ENCODE measurements at regions not wholly inside any gene's neighbourhood (a gene's known extent, or its start where the extent isn't known, plus 50 kb on each side); places are given as distances from the start of the nearest gene placed in this dataset.

DNA sequence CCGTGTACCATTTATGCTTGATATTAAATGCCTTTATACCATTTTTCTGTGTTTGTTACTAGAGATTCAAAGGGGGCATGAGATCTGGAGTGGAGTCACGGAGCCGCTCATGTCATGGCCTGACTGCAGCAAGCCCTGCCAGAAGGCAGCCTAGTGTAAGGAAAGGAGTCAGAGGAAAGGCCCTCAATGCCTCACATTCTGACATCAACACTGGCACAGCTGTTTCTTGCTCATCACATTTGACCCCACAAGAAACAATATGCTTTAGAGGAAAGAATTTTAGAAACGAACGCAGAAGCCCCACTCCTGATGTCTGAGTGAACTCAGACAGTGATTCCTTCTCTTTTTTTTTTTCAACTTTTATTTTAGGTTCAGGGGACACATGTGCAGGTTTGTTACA is 322.4 kb upstream of the CPEB2 start:
- H3K4me2 ChIP-seq = no peak overlapping the region
- no peak overlapping the region for H3K4me3 Mint-ChIP-seq
- H3K4me1 ChIP-seq = no peaks in the 10 kb centered on the region
- H3K27ac Mint-ChIP-seq = no peak overlapping the region
- H3K36me3 Mint-ChIP-seq = no peaks in the 10 kb centered on the region
- no peaks in the 10 kb centered on the region for H3F3A ChIP-seq (ENCODE audit: low read depth)
- H3K79me2 ChIP-seq (ENCODE audit: low read depth) = no peaks in the 10 kb centered on the region
- no peaks in the 10 kb centered on the region for H3K4me1 Mint-ChIP-seq
- H2AFZ ChIP-seq (replicated peaks) = no peak overlapping the region
- H3K27me3 Mint-ChIP-seq (ENCODE audit: insufficient read depth, low read depth) = peaks cover 3% of the 10 kb centered on the region
- no peak for TF ChIP-seq EZH2 (IDR thresholded peaks at IDR 0.05)
- TF ChIP-seq EZH2phosphoT487 (IDR thresholded peaks at IDR 0.05) = no peak
- TF ChIP-seq CTCF (IDR thresholded peaks at IDR 0.05) = no peak
- no peaks in the 10 kb centered on the region for H3K9me3 ChIP-seq (ENCODE audit: low read depth)
- no peak overlapping the region for H3K27ac ChIP-seq
- DNase-seq (ENCODE audit: low spot score) = no peak
- no peaks in the 10 kb centered on the region for H3K27me3 ChIP-seq
- no peak overlapping the region for H3K4me3 ChIP-seq
- H3K9me3 Mint-ChIP-seq = peaks cover 2% of the 10 kb centered on the region
- no peaks in the 10 kb centered on the region for H4K20me1 ChIP-seq (ENCODE audit: low read depth)
- H3K9ac ChIP-seq = no peak overlapping the region
- no peaks in the 10 kb centered on the region for H3K36me3 ChIP-seq

- Histone ChIP-seq H3K4me2 (no peak overlapping the region), H3F3A (ENCODE audit: low read depth) (no peaks in the 10 kb centered on the region), H3K79me2 (ENCODE audit: low read depth) (no peaks in the 10 kb centered on the region), H4K20me1 (ENCODE audit: low read depth) (no peaks in the 10 kb centered on the region), H3K9ac (no peak overlapping the region), H3K9me3 (ENCODE audit: low read depth) (no peaks in the 10 kb centered on the region), H3K27ac (no peak overlapping the region), H2AFZ (replicated peaks) (no peak overlapping the region), H3K36me3 (no peaks in the 10 kb centered on the region), H3K27me3 (no peaks in the 10 kb centered on the region), H3K4me3 (no peak overlapping the region), H3K4me1 (no peaks in the 10 kb centered on the region)
- H3K27ac Mint-ChIP-seq = no peak overlapping the region
- H3K27me3 Mint-ChIP-seq (ENCODE audit: insufficient read depth, low read depth) = peaks cover 3% of the 10 kb centered on the region
- no peaks in the 10 kb centered on the region for H3K4me1 Mint-ChIP-seq
- no peak overlapping the region for H3K4me3 Mint-ChIP-seq
- DNase-seq (ENCODE audit: low spot score) = no peak
- peaks cover 2% of the 10 kb centered on the region for H3K9me3 Mint-ChIP-seq
- TF ChIP-seq EZH2 (IDR thresholded peaks at IDR 0.05) (no peak), EZH2phosphoT487 (IDR thresholded peaks at IDR 0.05) (no peak), CTCF (IDR thresholded peaks at IDR 0.05) (no peak)
- no peaks in the 10 kb centered on the region for H3K36me3 Mint-ChIP-seq
Observed at GRCh38 chr4:14681330-14681729, 321.0 kb upstream of the CPEB2 start.

- no peak for TF ChIP-seq EZH2phosphoT487 (IDR thresholded peaks at IDR 0.05)
- TF ChIP-seq EZH2 (IDR thresholded peaks at IDR 0.05) = no peak
- TF ChIP-seq CTCF (IDR thresholded peaks at IDR 0.05) = no peak
- DNase-seq (ENCODE audit: low spot score) = no peak
- no peak overlapping the region for H3K27ac ChIP-seq
- no peaks in the 10 kb centered on the region for H3K9me3 ChIP-seq (ENCODE audit: low read depth)
- peaks cover 11% of the 10 kb centered on the region for H3K9me3 Mint-ChIP-seq
- H4K20me1 ChIP-seq (ENCODE audit: low read depth) = no peaks in the 10 kb centered on the region
- no peaks in the 10 kb centered on the region for H3K36me3 ChIP-seq
- H3K4me2 ChIP-seq = no peak overlapping the region
- H3K4me1 ChIP-seq = peaks cover 12% of the 10 kb centered on the region
- H3K27me3 Mint-ChIP-seq (ENCODE audit: insufficient read depth, low read depth) = no peaks in the 10 kb centered on the region
- H3K27me3 ChIP-seq = no peaks in the 10 kb centered on the region
- H3K4me3 Mint-ChIP-seq = no peak overlapping the region
- H3K79me2 ChIP-seq (ENCODE audit: low read depth) = no peaks in the 10 kb centered on the region
- no peak overlapping the region for H2AFZ ChIP-seq (replicated peaks)
- no peaks in the 10 kb centered on the region for H3F3A ChIP-seq (ENCODE audit: low read depth)
- no peaks in the 10 kb centered on the region for H3K36me3 Mint-ChIP-seq
- no peak overlapping the region for H3K9ac ChIP-seq
- H3K4me1 Mint-ChIP-seq = no peaks in the 10 kb centered on the region
- H3K4me3 ChIP-seq = no peak overlapping the region
- H3K27ac Mint-ChIP-seq = no peak overlapping the region
Observed at GRCh38 chr4:14693728-14694127, 308.6 kb upstream of the CPEB2 start.
